Nephron (organoid): ENCODE measurements at regions not wholly inside any gene's neighbourhood (a gene's known extent, or its start where the extent isn't known, plus 50 kb on each side); places are given as distances from the start of the nearest gene placed in this dataset.
A peak's percentile ranks its signal among the peaks of the same experiment; 100 is the strongest.

ENCODE experiments used
- H3K27ac Mint-ChIP-seq, 3 experiments: 2 replicates each; pipeline ENCODE4 v1.8.0; 2020; ENCODE audit warnings: mixed read lengths in 3 of 3, mild to moderate bottlenecking in 2 of 3, moderate library complexity in 1 of 3
- H3K27me3 Mint-ChIP-seq: 2 replicates; pipeline ENCODE4 v1.8.0; 2021; ENCODE audit warnings: low read depth, mild to moderate bottlenecking, moderate library complexity, mixed read lengths
- H3K36me3 Mint-ChIP-seq: 2 replicates; pipeline ENCODE4 v1.8.0; 2020; ENCODE audit warnings: low read depth, mixed read lengths
- H3K4me1 Mint-ChIP-seq: 2 replicates; pipeline ENCODE4 v1.8.0; 2020; ENCODE audit warnings: mixed read lengths
- H3K4me3 Mint-ChIP-seq, 3 experiments: 2 replicates each; pipeline ENCODE4 v1.8.0; 2020; ENCODE audit warnings: mild to moderate bottlenecking in 3 of 3, mixed read lengths in 3 of 3, moderate library complexity in 2 of 3
- H3K9me3 Mint-ChIP-seq: 2 replicates; pipeline ENCODE4 v1.8.0; 2020; ENCODE audit warnings: mixed read lengths
- TF ChIP-seq, protein P1 (sequence below), 3 experiments: fragments of 200-600 bp; sonication (generic); IDR thresholded peaks; one replicate each; pipeline ENCODE4 v1.5.0; 2021; ENCODE audit warnings: antibody characterized with exemption in 3 of 3; ENCODE audit not compliant: unreplicated experiment in 3 of 3

DNA sequence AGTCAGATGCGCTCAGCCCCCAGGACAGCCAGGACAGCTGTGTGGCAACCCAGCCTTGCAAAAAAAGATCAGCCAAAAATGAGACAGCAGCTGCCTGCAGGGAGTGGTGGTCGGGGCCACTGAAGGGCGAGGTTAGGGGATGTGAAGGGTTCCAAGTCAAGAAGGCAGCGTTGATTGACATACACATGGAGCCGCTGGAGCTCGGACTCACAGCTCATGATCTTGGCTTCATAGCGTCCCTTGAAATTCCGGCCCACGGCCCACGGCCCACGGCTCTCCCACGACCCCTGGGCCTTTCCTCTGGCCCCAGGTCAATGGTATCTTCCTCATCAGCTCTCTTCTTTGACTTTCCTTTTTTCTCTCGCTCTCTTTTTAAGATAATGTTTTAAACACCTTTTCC, 390.0 kb upstream of the IRX4 start:
- TF ChIP-seq, protein P1, sequence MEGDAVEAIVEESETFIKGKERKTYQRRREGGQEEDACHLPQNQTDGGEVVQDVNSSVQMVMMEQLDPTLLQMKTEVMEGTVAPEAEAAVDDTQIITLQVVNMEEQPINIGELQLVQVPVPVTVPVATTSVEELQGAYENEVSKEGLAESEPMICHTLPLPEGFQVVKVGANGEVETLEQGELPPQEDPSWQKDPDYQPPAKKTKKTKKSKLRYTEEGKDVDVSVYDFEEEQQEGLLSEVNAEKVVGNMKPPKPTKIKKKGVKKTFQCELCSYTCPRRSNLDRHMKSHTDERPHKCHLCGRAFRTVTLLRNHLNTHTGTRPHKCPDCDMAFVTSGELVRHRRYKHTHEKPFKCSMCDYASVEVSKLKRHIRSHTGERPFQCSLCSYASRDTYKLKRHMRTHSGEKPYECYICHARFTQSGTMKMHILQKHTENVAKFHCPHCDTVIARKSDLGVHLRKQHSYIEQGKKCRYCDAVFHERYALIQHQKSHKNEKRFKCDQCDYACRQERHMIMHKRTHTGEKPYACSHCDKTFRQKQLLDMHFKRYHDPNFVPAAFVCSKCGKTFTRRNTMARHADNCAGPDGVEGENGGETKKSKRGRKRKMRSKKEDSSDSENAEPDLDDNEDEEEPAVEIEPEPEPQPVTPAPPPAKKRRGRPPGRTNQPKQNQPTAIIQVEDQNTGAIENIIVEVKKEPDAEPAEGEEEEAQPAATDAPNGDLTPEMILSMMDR (IDR thresholded peaks at IDR 0.05; ENCODE audit: unreplicated experiment in 3 of 3) = no peak
- Mint-ChIP-seq H3K27me3 (peaks cover 45% of the 10 kb centered on the region), H3K4me3 (no peak overlapping the region), H3K27ac (peak overlapping the region in 1 of 3 experiments; percentile 22), H3K9me3 (no peaks in the 10 kb centered on the region), H3K4me1 (peaks cover 11% of the 10 kb centered on the region), H3K36me3 (no peaks in the 10 kb centered on the region)

DNA sequence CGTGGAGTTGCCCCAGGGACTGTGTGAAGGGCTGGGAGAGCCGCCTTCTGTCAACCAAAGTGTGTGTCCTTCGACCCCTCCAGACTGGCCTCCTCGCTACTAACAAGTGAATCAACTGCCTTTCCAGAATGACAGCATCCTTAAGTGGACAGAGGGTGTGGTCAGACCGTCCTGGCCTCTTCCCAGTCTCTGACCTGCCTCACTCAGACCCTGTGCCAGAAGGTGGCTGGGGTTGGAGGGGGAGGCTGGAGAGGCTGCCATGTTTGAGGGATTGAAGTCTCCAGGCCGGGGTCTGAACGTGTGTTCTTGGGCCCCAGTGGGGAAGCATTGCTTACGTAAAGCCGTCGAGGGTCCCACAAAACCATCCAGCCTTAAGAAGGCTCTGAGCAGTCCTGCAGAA, 389.3 kb upstream of the IRX4 start:
- H3K9me3 Mint-ChIP-seq = no peaks in the 10 kb centered on the region
- H3K4me3 Mint-ChIP-seq = no peak overlapping the region

DNA sequence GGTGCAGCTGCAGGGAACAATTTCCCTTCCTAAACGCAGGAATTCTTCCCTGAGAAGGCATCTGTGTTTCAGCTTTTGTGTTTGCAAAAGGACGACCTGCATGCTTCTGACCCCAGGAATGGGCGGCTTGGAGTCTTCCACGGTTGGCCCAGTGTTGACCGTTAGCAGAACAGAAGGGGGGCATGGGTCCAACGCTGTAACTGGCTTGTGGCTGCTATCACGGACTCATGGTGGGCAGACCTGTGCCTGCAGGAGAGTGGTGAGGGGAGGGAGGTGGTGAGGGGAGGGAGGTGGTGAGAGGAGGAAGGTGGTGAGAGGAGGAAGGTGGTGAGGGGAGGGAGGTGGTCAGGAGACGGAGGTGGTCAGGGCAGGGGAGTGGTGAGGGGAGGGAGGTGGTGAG, 388.6 kb upstream of the IRX4 start:
- Mint-ChIP-seq H3K4me3 (no peak overlapping the region), H3K4me1 (peaks cover 11% of the 10 kb centered on the region), H3K9me3 (no peaks in the 10 kb centered on the region), H3K27ac (no peak overlapping the region), H3K36me3 (no peaks in the 10 kb centered on the region), H3K27me3 (peaks cover 47% of the 10 kb centered on the region)
- TF ChIP-seq, protein P1 (IDR thresholded peaks at IDR 0.05; ENCODE audit: unreplicated experiment in 3 of 3) = no peak

More for the DNA sequence above, 389.3 kb upstream of the IRX4 start:
- TF ChIP-seq, protein P1 (IDR thresholded peaks at IDR 0.05; ENCODE audit: unreplicated experiment in 3 of 3) = no peak
- Mint-ChIP-seq H3K4me1 (peaks cover 11% of the 10 kb centered on the region), H3K27me3 (peaks cover 47% of the 10 kb centered on the region), H3K36me3 (no peaks in the 10 kb centered on the region), H3K27ac (no peak overlapping the region)

DNA sequence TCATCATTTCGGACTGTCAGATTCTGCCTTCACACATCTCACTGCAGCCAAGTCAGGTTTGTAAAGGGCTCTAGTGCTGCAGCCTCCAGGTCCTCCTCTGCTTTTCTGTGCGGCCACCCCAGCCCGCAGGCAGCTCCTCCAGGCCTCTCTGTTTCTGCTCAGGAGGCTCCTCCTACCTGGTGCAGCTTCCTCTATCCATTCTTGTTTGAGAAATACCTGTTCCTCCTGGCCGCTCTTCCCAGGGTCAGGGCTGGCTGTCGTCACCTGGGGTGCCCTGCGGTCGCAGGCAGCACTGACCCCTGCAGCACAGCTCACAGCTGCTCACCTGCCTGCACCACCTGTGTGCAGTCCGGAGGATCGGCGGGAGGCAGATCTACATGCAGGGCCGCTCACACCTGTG, 387.7 kb upstream of the IRX4 start:
- Mint-ChIP-seq H3K27me3 (peaks cover 47% of the 10 kb centered on the region), H3K36me3 (no peaks in the 10 kb centered on the region), H3K27ac (no peak overlapping the region), H3K4me1 (peaks cover 11% of the 10 kb centered on the region), H3K9me3 (no peaks in the 10 kb centered on the region), H3K4me3 (no peak overlapping the region)
- TF ChIP-seq, protein P1 (IDR thresholded peaks at IDR 0.05; ENCODE audit: unreplicated experiment in 3 of 3) = no peak

DNA sequence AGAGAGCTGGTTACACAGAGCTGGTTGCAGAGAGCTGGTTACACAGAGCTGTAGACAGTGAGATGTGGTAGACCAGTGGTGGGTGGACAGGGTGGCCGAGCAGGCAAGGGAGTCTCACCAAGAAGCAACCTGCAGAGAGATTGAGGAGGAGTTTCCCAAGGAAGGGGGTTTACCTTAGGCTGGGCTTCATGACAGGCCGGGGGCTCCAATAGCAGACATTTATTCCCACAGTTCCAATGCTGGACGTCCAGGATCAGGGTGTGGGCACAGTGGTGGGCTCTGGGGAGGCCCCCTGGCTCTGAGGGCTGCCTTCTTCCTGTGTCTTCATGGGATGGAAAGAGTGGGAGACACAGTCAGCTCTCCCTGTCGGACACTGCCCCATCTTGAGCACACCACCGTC, 386.9 kb upstream of the IRX4 start:
- Mint-ChIP-seq H3K27ac (no peak overlapping the region), H3K27me3 (peaks cover 44% of the 10 kb centered on the region), H3K9me3 (no peaks in the 10 kb centered on the region), H3K36me3 (no peaks in the 10 kb centered on the region), H3K4me3 (no peak overlapping the region), H3K4me1 (peaks cover 11% of the 10 kb centered on the region)
- TF ChIP-seq, protein P1 (IDR thresholded peaks at IDR 0.05; ENCODE audit: unreplicated experiment in 3 of 3) = no peak

DNA sequence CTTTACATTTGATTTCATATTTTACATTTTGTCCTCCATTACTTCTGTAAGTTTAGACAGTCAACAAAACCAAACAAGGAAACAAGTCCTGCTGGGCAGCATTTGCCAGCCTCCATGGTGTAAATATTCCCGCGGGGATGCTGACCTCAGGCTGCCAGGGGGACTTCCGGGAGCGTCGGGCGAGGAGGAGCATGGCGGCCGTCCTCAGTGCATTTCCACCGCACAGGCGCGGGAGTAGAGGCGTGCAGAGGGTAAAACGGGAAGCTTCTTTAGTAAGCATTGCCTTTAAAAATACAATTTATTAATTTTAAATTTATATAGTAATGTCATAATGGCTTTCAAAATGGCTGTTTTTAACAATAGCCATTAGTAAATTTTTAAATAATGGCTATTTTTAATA, 385.3 kb upstream of the IRX4 start:
- Mint-ChIP-seq H3K27me3 (peaks cover 37% of the 10 kb centered on the region), H3K4me3 (no peak overlapping the region), H3K36me3 (no peaks in the 10 kb centered on the region), H3K9me3 (no peaks in the 10 kb centered on the region), H3K27ac (no peak overlapping the region), H3K4me1 (peaks cover 8% of the 10 kb centered on the region)
- TF ChIP-seq, protein P1 (IDR thresholded peaks at IDR 0.05; ENCODE audit: unreplicated experiment in 3 of 3) = no peak
